GM12878 (cell line): ENCODE measurements at regions not wholly inside any gene's neighbourhood (a gene's known extent, or its start where the extent isn't known, plus 50 kb on each side); places are given as distances from the start of the nearest gene placed in this dataset.

Experiments used
- ATAC-seq: fragments of 200-7000 bp; cut with Tn5 transposase; 3 replicates; pipeline ENCODE4 v1.9.1; 2020; ENCODE audit warnings: mild to moderate bottlenecking, moderate library complexity
- BruUV-seq: library from RNA; stranded (reverse); fragments of 400-500 nt; replicated peaks from 2 replicates; lab custom pipeline; 2021; lab: Mats Ljungman, UMichigan
- CTCF ChIA-PET: fragments of 300-600 bp; sonication (Branson Sonifier 250); formaldehyde crosslinking; extraction: SDS; loops from one replicate; lab custom pipeline; 2021; ENCODE audit warnings: inconsistent platforms; lab: Yijun Ruan, JAX
- POLR2A ChIA-PET: fragments of 350-600 bp; formaldehyde crosslinking; extraction: SDS; loops from one replicate; lab custom pipeline; 2021; ENCODE audit warnings: inconsistent platforms; lab: Charles Lee
- RAD21 ChIA-PET: fragments of 300-600 bp; sonication (Branson Sonifier 250); formaldehyde crosslinking; loops from one replicate; lab custom pipeline; 2023; ENCODE audit warnings: antibody characterized with exemption; ENCODE audit not compliant: unreplicated experiment; lab: Charles Lee
- SMC1A ChIA-PET: fragments of 300-600 bp; sonication (Branson Sonifier 250); formaldehyde crosslinking; loops from one replicate; lab custom pipeline; 2023; ENCODE audit not compliant: unreplicated experiment, uncharacterized antibody; lab: Charles Lee
- DNase-seq: peaks from one replicate; pipeline ENCODE4 v3.0.0-alpha.2; 2011; ENCODE audit warnings: low read depth, low spot score
- FAIRE-seq: peaks from 3 replicates; lab custom pipeline; 2011; peaks lifted over from hg19 to GRCh38; lab: Jason Lieb, UNC
- H2AFZ ChIP-seq: 2 replicates; pipeline ENCODE4 v1.6.0; 2011; ENCODE audit warnings: low read depth, low read length, control low read depth; ENCODE audit not compliant: control insufficient read depth
- H3K27ac ChIP-seq: 2 replicates; pipeline ENCODE4 v1.5.1; 2011; ENCODE audit warnings: control low read depth; ENCODE audit not compliant: control insufficient read depth, insufficient read depth
- H3K27me3 ChIP-seq, 2 experiments: replicated peaks in 1 of 2; 2 replicates each; pipeline versions ENCODE4 v1.6.0 to v1.6.1; 2011; ENCODE audit warnings: low read length in 1 of 2; ENCODE audit not compliant: control insufficient read depth in 2 of 2, insufficient read depth in 2 of 2
- H3K36me3 ChIP-seq, 2 experiments: 2 replicates each; pipeline ENCODE4 v1.5.1; 2011; ENCODE audit warnings: low read length in 1 of 2; ENCODE audit not compliant: control insufficient read depth in 2 of 2, insufficient read depth in 2 of 2
- H3K4me1 ChIP-seq: 2 replicates; pipeline ENCODE4 v1.6.1; 2011; ENCODE audit warnings: mild to moderate bottlenecking, low read length, moderate library complexity, mixed read lengths; ENCODE audit not compliant: control insufficient read depth, insufficient read depth
- H3K4me2 ChIP-seq: 2 replicates; pipeline ENCODE4 v1.6.0; 2011; ENCODE audit warnings: control low read depth; ENCODE audit not compliant: control insufficient read depth, insufficient read depth
- H3K4me3 ChIP-seq: fragments of 200-600 bp; sonication (generic); 2 replicates; pipeline ENCODE4 v1.5.1; 2016
- H3K79me2 ChIP-seq: 2 replicates; pipeline ENCODE4 v1.6.0; 2011; ENCODE audit warnings: low read length; ENCODE audit not compliant: control insufficient read depth, insufficient read depth
- H3K9ac ChIP-seq: 2 replicates; pipeline ENCODE4 v1.8.0; 2011; ENCODE audit warnings: low read length, control low read depth, mixed read lengths; ENCODE audit not compliant: control insufficient read depth, insufficient read depth
- H3K9me3 ChIP-seq: replicated peaks from 3 replicates; pipeline ENCODE4 v1.5.1; 2011; ENCODE audit warnings: mild to moderate bottlenecking, low read length; ENCODE audit not compliant: control insufficient read depth, insufficient read depth
- H4K20me1 ChIP-seq: 2 replicates; pipeline ENCODE4 v1.6.0; 2011; ENCODE audit not compliant: control insufficient read depth, insufficient read depth
- SRF ChIP-seq, 2 experiments: IDR thresholded peaks; 2 replicates each; pipeline ENCODE4 v1.6.1; 2011; ENCODE audit warnings: low read depth in 2 of 2, low read length in 2 of 2, mild to moderate bottlenecking in 1 of 2, moderate library complexity in 1 of 2
- USF1 ChIP-seq: IDR thresholded peaks from 2 replicates; pipeline ENCODE4 v1.6.1; 2011; ENCODE audit warnings: borderline replicate concordance, low read depth, mild to moderate bottlenecking, moderate library complexity, mixed read lengths, low read length; ENCODE audit not compliant: insufficient read depth; ENCODE audit errors: extremely low read length
- ZBTB4 ChIP-seq: fragments of 450-650 bp; formaldehyde crosslinking; IDR thresholded peaks from 2 replicates; pipeline ENCODE4 v1.4.0; 2022; ENCODE audit warnings: mild to moderate bottlenecking, moderate library complexity
- ZNF687 ChIP-seq: fragments of 450-650 bp; IDR thresholded peaks from 2 replicates; pipeline ENCODE4 v1.6.1; 2017; ENCODE audit warnings: mild to moderate bottlenecking, moderate library complexity
- WGBS: methylation state at CpG from one replicate; pipeline ENCODE4 v1.1.6; 2016; ENCODE audit warnings: low lambda C conversion rate; ENCODE audit not compliant: insufficient replicate concordance, insufficient coverage; ENCODE audit errors: missing lambda C conversion rate; 5-methylcytosine and 5-hydroxymethylcytosine counted together
- in situ Hi-C: fragments of 300-500 bp; cut with MboI; formaldehyde crosslinking; loops from 9 replicates; pipeline ENCODE4 v1.14.3; 2018; ENCODE audit warnings: mixed read lengths
- intact Hi-C: fragments of 100-400 bp; cut with micrococcal nuclease; formaldehyde crosslinking; loops from one replicate; pipeline ENCODE4 v1.14.2; 2022; ENCODE audit not compliant: unreplicated experiment

DNA sequence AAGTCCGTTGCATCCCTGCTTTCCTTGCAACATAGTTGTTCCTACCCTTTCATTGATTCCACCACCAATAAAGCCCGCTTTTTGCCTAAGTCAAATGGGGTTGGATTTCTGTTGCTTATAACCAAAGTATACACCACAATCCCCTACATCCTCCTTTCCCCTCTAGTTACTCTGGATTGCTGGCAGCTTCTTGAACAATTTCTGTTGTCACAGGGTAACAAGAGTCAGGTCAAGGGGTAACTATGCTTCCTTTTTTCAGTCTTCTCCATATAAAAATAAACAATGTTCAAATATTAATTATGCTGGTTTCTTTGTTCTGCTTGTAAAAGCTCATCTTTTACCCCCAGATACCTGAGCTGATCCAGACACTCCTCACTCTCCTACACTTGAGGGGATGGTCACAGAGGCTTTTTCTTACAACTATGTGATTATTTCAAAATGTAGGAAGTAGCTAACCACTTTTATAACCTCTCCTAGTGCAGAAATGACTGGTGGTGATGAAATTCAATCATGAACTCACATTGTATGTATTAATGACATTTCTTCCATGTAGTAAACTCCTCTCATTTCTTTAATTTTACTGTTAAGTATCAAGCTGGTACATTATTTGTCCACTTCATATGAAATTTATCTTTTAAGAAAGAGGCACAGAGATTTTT is 136.5 kb downstream of the SNX18 start:
- H3K4me1 ChIP-seq: no peaks in the 10 kb centered on the region
- DNase-seq: no peak
- TF ChIP-seq ZNF687 (no peak), SRF (IDR thresholded peaks at IDR 0.05; ENCODE audit: low read depth in 2 of 2, low read length in 2 of 2) (no peak), USF1 (no peak), ZBTB4 (CRISPR knock-in tag) (no peak)
- 13% methylated on average over 2 of the region's 2 CpGs for WGBS
- ChIA-PET SMC1A (interaction anchor here (1.3 kb wide), 1 partner anchor 11 kb away, joined by 3 read pairs; no protein-coding TSS in a partner anchor), POLR2A (no interaction called here), CTCF (interaction anchor here (0.7 kb wide), 1 partner anchor 19 kb away, joined by 3 read pairs; no protein-coding TSS in a partner anchor), RAD21 (no interaction called here)
- BruUV-seq: no TSS peak
- H3K9me3 ChIP-seq: no peaks in the 10 kb centered on the region
- H3K79me2 ChIP-seq: no peaks in the 10 kb centered on the region
- no peaks in the 10 kb centered on the region for H3K36me3 ChIP-seq
- no peak overlapping the region for H3K4me3 ChIP-seq
- no peak overlapping the region for H3K4me2 ChIP-seq
- no peak for ATAC-seq
- no peak for FAIRE-seq
- H4K20me1 ChIP-seq: no peaks in the 10 kb centered on the region
- H3K27me3 ChIP-seq: peaks cover 0 to 2% of the 10 kb centered on the region in 2 experiments; a peak in 1 of 4 replicates
- in situ Hi-C loops (no loop called here), intact Hi-C loops (no loop called here)
- no peak overlapping the region for H2AFZ ChIP-seq
- H3K27ac ChIP-seq: no peak overlapping the region
- H3K9ac ChIP-seq: no peak overlapping the region
